COLO668 (cell line): ENCODE measurements at regions not wholly inside any gene's neighbourhood (a gene's known extent, or its start where the extent isn't known, plus 50 kb on each side); places are given as distances from the start of the nearest gene placed in this dataset.
"Not testable (repeated sequence)": the region's sequence is repeated elsewhere in the genome, so short reads cannot be mapped to it uniquely, and the experiment has no call there.

ENCODE experiments used
- DNase-seq: peaks from one replicate; lab custom pipeline; 2025; ENCODE audit not compliant: unreplicated experiment; lab: John Stamatoyannopoulos, UW

DNA sequence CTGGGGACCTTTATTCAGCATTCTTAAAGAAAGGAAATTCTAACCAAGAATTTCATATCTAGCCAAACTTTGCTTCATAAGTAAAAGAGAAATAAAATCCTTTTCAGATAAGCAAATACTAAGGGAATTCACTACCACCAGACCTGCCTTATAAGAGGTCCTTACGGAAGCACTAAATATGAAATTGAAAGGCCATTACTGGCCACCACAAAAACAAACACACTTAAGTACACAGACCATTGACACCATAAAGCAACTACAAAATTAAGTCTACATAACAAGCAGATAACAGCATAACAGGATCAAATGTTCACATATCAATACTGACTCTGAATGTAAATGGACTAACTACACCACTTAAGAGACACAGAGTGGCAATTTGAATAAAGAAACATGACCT is 361.4 kb upstream of the POU5F2 start:
- DNase-seq = no peak

- not testable (repeated sequence) for DNase-seq
Observed at GRCh38 chr5:94097384-94097783, 356.0 kb upstream of the POU5F2 start.

DNA sequence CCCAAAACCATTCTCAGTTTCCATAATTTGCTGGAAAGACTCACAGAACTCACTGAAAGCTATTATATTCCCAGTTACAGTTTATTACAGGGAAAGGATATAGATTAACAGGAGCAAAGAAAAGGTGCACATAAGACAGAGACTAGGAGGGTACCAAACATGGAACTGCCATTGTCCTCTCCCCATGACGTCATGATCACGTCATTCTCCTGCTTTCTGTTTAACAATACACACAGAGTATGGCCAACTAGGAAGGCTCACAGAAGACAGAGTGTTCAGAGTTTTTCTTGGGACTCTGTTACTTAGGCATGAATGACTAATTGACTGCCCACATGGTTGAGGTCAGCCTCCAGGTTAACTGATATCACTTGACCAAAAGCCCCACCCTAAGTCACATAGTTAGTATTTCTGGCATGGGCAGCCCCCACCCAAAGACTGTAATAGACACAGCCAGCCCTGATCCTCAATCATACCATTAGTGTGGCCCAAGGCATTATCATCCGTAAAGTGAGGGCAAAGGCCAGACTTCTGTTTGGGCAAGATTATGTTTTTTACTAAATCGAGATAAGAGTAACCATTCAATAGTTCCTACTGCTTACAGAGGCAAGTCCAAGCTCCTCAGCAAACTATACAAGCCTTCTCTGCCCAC is 353.5 kb upstream of the POU5F2 start:
- no peak for DNase-seq

- DNase-seq = no peak
Observed at GRCh38 chr5:94093300-94093699, 351.9 kb upstream of the POU5F2 start.

DNA sequence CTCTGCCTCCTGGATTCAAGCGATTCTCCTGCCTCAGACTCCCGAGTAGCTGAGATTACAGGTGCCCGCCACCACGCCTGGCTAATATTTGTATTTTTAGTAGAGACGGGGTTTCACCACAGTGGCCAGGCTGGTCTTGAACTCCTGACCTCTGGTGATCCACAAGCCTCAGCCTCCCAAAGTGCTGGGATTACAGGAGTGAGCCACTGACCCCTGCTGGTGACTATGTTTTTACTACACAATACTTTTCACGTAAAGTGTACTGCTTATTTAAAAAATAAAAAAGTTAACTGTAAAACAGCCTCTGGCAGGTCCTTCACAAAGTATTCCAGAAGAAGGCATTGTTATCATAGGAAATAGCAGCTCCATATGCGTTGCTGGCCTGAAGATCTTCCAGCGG is 345.2 kb upstream of the POU5F2 start:
- DNase-seq = not testable (repeated sequence)

DNA sequence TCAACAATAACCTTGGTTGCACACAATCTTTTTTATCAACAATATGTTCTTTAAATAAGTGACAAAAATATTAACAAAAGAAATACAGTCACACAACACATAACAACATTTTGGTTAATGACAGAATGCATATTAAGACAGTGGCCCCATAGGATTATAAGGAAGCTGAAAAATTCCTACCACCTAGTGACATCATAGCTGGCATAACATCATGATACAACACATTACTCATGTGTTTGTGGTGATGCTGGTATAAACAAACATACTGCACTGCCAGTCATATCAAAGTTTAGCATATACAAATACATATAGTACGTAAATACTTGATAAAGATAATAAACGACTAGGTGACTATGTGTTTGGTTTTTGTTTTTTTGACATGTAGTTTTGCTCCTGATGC is 344.8 kb upstream of the POU5F2 start:
- DNase-seq = no peak

- DNase-seq = no peak
Observed at GRCh38 chr5:94082405-94082804, 341.0 kb upstream of the POU5F2 start.

DNA sequence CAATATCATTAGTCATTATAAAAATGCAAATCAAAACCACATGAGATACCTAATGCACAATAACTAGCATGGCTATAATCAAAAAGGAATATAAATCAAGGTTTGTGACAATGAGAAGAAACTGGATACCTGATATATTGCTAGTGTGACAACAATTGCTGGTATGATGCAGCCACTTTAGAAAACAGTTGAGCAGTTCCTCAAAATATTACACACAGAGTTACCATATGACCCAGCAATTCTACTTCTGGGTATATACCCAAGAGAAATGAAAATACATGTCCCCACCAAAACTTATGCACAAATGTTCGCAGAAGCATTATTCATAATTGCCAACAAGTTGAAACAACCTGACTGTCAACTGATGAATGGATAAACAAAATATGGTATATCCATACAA is 339.7 kb upstream of the POU5F2 start:
- DNase-seq = no peak

DNA sequence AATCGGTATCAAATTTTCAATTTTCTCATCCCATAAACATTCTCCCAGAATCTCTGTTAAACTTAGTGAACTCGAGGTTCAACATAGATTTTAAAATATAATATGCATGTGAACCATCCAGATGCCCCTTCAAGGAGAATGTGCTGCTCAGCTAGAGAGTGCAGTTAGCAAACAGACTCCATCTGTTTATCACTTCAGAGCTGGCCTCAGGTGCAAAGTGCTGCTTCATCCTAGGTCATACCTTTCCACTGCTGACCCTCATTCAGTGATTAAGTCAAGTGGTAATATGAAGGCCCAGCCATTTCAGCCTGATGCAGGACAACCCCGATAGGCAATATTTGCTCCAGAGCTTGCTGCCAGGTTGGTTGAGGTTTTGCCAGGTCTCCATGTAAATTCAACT is 339.0 kb upstream of the POU5F2 start:
- DNase-seq = no peak

DNA sequence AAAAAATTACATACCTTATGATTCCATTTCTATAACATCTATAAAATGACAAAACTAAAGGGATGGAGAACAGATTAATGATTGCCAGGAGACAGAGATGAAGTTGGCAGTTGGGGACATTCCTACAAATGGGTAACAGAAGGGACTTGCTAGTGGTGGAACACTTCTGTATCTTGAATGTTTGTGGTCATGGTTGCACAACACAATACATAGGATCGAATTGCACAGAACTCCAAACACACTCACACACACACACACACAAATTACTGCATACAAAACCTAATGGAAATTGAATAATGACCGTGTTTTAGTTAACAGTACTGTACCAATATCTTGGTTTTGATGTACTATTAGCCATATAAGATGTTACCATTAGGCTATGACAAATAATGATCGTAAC is 330.7 kb upstream of the POU5F2 start:
- DNase-seq = no peak

DNA sequence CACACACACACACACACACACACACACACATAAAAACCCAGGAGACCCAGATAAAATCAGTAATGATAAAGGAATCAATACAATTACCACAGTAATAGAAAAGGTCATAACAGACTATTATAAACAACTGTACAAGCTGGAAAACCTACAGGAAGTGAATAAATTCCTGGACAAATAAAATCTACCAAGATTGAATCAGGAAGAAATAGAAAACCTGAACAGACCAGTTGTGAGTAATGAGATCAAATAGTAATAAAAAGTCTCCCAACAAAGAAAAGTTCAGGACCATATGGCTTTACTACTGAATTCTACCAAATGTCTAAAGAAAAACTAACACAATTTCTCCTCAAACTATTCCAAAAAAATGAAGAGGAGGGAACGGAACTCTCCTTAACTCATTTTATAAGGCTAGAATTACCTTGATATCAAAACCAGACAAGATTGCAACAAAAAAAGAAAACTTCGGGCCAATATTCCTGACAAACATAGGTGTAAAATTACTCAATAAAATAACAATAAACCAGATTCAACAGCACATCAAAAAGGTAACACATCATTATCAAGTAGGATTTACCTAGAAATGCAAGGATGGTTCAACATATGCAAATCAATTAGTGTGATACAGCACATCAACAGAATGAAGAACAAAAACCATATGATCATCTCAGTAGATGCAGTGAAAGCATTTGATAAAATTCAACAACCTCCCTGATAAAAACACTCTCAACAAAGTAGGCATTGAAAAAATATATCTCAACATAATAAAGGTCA is 325.2 kb upstream of the POU5F2 start:
- DNase-seq = no peak

- no peak for DNase-seq
Observed at GRCh38 chr5:94064025-94064424, 322.6 kb upstream of the POU5F2 start.

- no peak for DNase-seq
Observed at GRCh38 chr5:94057655-94058054, 316.3 kb upstream of the POU5F2 start.

- no peak for DNase-seq
Observed at GRCh38 chr5:94057217-94057616, 315.8 kb upstream of the POU5F2 start.

- not testable (repeated sequence) for DNase-seq
Observed at GRCh38 chr5:94049307-94049922, 308.0 kb upstream of the POU5F2 start.

DNA sequence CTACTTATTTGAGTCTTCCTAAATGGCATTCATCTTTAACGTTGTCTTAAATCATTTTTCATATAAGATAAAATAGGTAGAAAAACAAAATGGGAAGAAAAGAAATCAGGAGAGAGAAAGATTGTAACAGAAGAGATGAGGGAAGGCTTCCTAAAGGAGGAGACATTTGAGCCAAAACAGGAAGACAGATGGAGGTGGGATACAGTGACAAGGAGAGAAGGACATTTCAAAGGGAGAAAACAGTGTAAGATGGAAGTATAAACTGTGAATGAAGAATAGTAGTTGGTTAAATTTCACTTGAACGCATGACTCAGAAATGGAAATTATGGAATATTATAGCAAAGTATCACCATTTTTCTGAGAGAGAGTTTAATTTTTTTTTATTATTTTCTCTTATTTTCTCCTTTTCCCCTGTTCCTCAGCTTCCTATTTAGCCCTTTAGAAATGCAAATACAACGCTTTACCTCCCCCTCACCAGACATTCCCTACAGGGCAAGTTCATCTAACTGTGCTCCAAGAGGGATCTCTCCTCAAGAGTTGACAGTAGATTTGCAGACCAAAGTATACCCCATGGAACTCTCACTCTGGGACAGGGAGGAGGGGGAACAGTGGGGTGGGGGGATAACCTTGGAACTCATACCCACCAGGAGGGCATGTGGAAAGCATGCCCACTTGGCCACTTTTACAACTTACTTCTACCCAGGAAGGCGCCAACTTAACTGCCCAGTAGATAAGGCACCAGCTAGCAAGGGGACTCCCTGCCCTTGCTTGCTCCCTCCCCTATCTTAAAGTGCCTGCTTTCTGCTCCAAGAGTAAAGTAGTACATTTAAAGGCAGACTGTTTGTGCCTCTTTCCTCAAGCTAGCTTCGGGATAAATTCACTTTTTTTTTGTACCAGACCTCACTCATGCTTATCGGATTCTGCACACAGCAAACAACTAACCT is 304.7 kb upstream of the POU5F2 start:
- no peak for DNase-seq

- no peak for DNase-seq
Observed at GRCh38 chr5:94043311-94043710, 301.9 kb upstream of the POU5F2 start.

DNA sequence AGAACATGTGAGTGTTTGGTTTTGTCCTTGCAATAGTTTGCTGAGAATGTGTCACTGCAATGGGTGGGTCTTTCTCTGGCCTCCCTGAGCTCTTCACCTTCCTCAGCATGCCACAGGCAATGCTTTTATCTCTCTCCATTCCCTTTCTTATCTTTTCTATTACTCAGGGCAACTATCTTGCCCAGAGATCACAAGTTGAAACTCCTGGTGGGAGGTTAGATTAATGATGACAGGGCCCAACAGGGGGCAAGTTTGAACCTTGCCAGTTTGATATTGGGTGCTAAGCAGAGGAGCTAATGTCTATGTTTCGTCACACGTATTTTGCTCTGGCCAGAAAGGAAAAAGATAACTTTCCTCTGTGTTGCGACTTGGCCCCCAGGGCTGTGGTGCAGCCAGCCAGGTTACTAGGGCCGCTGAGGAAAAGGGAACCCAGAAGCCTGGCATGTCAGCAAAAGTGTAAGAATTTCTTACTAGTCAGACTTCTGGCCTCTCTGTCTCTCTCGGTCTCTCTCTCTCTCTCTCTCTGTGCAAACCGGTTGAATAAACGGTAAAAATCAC is 299.3 kb upstream of the POU5F2 start:
- DNase-seq = no peak

- no peak for DNase-seq
Observed at GRCh38 chr5:94039101-94039500, 297.7 kb upstream of the POU5F2 start.

DNA sequence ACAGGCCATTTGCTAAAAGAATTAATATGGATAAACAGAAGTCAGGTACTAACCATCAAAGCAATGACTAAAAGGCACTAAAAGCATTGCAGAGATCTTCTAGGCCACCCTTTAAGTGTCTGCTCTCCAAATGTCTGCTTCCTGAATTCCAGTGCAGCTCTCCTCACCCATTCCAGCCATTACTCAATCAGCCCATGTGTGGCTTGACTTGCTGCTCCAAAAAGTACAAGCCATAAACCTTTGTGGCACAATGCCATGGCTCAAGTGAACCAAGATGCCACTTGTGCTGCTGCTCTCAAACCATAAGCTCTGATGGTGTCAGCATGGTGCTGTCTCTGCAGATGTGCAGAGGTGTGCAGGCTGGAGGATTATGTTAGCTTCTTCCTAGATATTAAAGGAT is 290.2 kb upstream of the POU5F2 start:
- DNase-seq = no peak

DNA sequence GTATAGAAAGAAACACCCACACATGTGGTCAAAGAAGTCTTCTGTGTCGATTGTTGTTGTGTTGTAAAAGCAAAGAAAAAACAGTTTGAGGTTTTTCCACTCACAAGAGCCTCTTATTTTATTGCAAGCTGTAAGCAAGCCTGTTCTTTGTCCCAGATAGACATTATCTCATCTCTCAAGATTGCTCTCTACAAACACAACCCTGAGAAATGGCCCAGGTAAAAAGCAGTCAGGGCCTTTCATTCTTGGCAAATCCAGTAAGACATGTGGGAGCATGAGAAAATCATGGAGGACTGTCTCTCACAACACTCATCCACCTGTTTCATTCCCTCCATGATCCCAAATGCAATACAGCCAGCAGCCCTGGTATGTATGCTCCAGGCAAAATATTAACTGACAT is 286.6 kb upstream of the POU5F2 start:
- DNase-seq = no peak
